ENCODE measurements at regions not wholly inside any gene's neighbourhood (a gene's known extent, or its start where the extent isn't known, plus 50 kb on each side); places are given as distances from the start of the nearest gene placed in this dataset.

DNA sequence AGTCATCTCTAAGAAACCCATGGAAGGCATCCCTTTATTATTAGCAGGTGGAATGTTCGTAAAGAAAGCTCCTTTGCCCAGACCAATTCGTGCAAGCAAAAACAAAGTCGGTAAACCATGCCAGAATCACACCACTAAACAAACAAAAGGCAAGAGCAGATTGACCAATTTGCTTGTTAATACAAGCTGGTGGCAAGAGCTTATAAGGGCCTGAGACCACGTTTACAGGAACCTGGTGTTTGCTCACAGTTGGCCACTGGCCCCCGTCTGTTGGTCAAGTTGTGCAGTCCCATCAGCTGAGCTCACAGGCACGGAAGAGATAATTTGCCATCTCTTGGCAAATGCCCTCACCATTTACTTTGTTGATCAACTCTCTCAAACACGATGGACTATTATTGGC, 342.2 kb upstream of the MKI67 start:
- ATAC-seq (ENCODE audit: low read depth) (no peak), DNase-seq (ENCODE audit: low spot score) (no peak)
- Histone ChIP-seq H3K27me3 (ENCODE audit: insufficient read depth, poor library complexity, severe bottlenecking) (no peaks in the 10 kb centered on the region), H3K27ac (ENCODE audit: poor library complexity, severe bottlenecking) (no peak overlapping the region), H3K9me3 (ENCODE audit: severe bottlenecking) (no peaks in the 10 kb centered on the region), H3K4me1 (ENCODE audit: insufficient read depth, poor library complexity, severe bottlenecking) (no peaks in the 10 kb centered on the region), H3K4me3 (ENCODE audit: severe bottlenecking) (no peak overlapping the region), H3K36me3 (ENCODE audit: low read depth) (no peaks in the 10 kb centered on the region)
- TF ChIP-seq, protein P1, sequence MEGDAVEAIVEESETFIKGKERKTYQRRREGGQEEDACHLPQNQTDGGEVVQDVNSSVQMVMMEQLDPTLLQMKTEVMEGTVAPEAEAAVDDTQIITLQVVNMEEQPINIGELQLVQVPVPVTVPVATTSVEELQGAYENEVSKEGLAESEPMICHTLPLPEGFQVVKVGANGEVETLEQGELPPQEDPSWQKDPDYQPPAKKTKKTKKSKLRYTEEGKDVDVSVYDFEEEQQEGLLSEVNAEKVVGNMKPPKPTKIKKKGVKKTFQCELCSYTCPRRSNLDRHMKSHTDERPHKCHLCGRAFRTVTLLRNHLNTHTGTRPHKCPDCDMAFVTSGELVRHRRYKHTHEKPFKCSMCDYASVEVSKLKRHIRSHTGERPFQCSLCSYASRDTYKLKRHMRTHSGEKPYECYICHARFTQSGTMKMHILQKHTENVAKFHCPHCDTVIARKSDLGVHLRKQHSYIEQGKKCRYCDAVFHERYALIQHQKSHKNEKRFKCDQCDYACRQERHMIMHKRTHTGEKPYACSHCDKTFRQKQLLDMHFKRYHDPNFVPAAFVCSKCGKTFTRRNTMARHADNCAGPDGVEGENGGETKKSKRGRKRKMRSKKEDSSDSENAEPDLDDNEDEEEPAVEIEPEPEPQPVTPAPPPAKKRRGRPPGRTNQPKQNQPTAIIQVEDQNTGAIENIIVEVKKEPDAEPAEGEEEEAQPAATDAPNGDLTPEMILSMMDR (IDR thresholded peaks at IDR 0.05; ENCODE audit: poor library complexity, severe bottlenecking), result no peak

- Histone ChIP-seq H3K4me1 (ENCODE audit: insufficient read depth, poor library complexity, severe bottlenecking) (no peaks in the 10 kb centered on the region), H3K27me3 (ENCODE audit: insufficient read depth, poor library complexity, severe bottlenecking) (no peaks in the 10 kb centered on the region), H3K4me3 (ENCODE audit: severe bottlenecking) (no peak overlapping the region), H3K27ac (ENCODE audit: poor library complexity, severe bottlenecking) (no peak overlapping the region), H3K36me3 (ENCODE audit: low read depth) (no peaks in the 10 kb centered on the region), H3K9me3 (ENCODE audit: severe bottlenecking) (no peaks in the 10 kb centered on the region)
- DNase-seq (ENCODE audit: low spot score) (no peak), ATAC-seq (ENCODE audit: low read depth) (no peak)
- TF ChIP-seq, protein P1 (IDR thresholded peaks at IDR 0.05; ENCODE audit: poor library complexity, severe bottlenecking), result no peak
These were observed 343.3 kb upstream of the MKI67 start for GRCh38 chr10:128469515-128469914.

DNA sequence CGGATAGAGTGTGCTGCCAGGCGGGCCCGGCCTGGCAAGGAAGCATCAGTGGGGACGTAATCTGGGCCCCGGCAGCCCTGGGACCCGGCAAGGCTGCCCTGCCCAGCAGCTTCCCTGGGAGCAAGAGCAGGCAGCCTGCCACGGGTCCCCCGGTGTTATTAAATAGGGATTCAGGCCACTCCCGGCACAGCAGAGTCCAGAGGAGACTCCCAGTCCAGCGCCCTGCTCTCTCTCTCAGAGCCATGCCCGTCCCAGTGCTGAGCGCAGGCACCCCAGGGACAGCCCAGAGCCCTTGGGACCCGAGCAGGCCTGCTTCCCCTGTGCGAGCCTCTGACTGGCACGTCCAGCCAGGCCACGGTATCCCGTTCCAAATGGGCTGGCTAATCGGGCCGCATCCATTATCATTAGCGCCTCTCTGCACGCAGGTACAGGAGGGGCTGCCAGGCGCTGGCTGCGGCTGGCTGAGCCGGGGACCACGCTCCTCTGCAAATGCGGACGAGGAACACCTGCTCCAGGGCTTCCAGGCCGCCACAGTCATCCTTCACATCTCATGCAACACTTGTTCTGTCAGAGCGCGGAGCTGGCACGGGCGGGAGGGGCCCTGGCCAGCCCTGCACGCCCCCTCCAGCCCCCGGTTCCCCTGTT, 344.2 kb upstream of the MKI67 start:
- no peaks in the 10 kb centered on the region for H3K9me3 ChIP-seq (ENCODE audit: severe bottlenecking)
- H3K36me3 ChIP-seq (ENCODE audit: low read depth), result no peaks in the 10 kb centered on the region
- TF ChIP-seq, protein P1 (IDR thresholded peaks at IDR 0.05; ENCODE audit: poor library complexity, severe bottlenecking), result no peak
- no peaks in the 10 kb centered on the region for H3K27me3 ChIP-seq (ENCODE audit: insufficient read depth, poor library complexity, severe bottlenecking)
- DNase-seq (ENCODE audit: low spot score), result no peak
- no peak overlapping the region for H3K27ac ChIP-seq (ENCODE audit: poor library complexity, severe bottlenecking)
- no peak overlapping the region for H3K4me3 ChIP-seq (ENCODE audit: severe bottlenecking)
- ATAC-seq (ENCODE audit: low read depth), result no peak
- H3K4me1 ChIP-seq (ENCODE audit: insufficient read depth, poor library complexity, severe bottlenecking), result no peaks in the 10 kb centered on the region

DNA sequence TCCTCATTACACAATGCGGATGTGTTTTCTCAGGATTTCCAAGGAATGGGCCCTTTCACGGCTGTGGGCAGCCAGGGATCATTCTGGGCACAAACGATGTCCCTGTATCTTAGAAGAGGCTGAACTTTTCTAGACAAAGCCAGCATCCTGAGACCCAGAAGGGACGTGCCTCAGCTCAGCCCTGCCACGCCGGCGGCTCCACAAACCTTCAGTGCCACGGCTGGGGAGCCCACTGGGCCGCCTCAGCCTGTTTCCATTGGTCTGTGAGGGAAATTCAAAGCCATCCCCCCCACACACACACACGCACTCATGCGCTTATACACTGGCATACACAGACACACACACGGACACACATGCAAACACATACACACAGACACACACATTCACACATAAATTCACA, 344.9 kb upstream of the MKI67 start:
- Histone ChIP-seq H3K4me3 (ENCODE audit: severe bottlenecking) (no peak overlapping the region), H3K27ac (ENCODE audit: poor library complexity, severe bottlenecking) (no peak overlapping the region), H3K27me3 (ENCODE audit: insufficient read depth, poor library complexity, severe bottlenecking) (no peaks in the 10 kb centered on the region), H3K9me3 (ENCODE audit: severe bottlenecking) (no peaks in the 10 kb centered on the region), H3K36me3 (ENCODE audit: low read depth) (no peaks in the 10 kb centered on the region), H3K4me1 (ENCODE audit: insufficient read depth, poor library complexity, severe bottlenecking) (no peaks in the 10 kb centered on the region)
- DNase-seq (ENCODE audit: low spot score) (no peak), ATAC-seq (ENCODE audit: low read depth) (no peak)
- TF ChIP-seq, protein P1 (IDR thresholded peaks at IDR 0.05; ENCODE audit: poor library complexity, severe bottlenecking), result no peak

DNA sequence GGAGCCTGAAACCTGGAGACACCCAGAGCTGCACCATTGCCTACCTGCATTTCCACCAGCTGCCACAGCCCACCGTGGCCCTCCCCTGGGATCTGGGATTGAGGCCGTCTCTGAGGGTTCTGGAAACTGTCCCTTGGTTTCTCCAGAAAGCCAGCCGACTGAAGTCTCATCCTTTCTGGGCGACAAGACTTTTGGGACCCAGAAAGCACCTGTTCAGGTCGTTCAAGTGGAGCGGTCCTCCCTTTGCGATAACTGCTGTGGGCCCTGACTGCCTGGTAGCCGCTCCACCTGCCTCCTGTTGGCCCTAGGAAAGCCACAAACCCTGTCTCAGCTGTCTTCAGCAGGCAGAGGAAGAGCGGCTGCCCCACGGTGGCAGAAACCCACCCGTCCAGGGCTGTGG, 346.0 kb upstream of the MKI67 start:
- no peak for DNase-seq (ENCODE audit: low spot score)
- H3K27me3 ChIP-seq (ENCODE audit: insufficient read depth, poor library complexity, severe bottlenecking), result no peaks in the 10 kb centered on the region
- ATAC-seq (ENCODE audit: low read depth), result no peak
- H3K36me3 ChIP-seq (ENCODE audit: low read depth), result no peaks in the 10 kb centered on the region
- H3K9me3 ChIP-seq (ENCODE audit: severe bottlenecking), result no peaks in the 10 kb centered on the region
- H3K4me3 ChIP-seq (ENCODE audit: severe bottlenecking), result no peak overlapping the region
- no peaks in the 10 kb centered on the region for H3K4me1 ChIP-seq (ENCODE audit: insufficient read depth, poor library complexity, severe bottlenecking)
- no peak overlapping the region for H3K27ac ChIP-seq (ENCODE audit: poor library complexity, severe bottlenecking)
- TF ChIP-seq, protein P1 (IDR thresholded peaks at IDR 0.05; ENCODE audit: poor library complexity, severe bottlenecking), result no peak

All from RWPE2 (cell line).